Common myeloid progenitor, CD34-positive (primary cell): ENCODE measurements at regions not wholly inside any gene's neighbourhood (a gene's known extent, or its start where the extent isn't known, plus 50 kb on each side); places are given as distances from the start of the nearest gene placed in this dataset.

Experiments used
- CTCF ChIA-PET: fragments of 350-600 bp; sonication (Branson Sonifier 250); formaldehyde crosslinking; loops from one replicate; lab custom pipeline; 2021; ENCODE audit warnings: antibody characterized with exemption; lab: Charles Lee
- POLR2A ChIA-PET: fragments of 350-600 bp; sonication (Branson Sonifier 250); formaldehyde crosslinking; loops from one replicate; lab custom pipeline; 2021; ENCODE audit warnings: antibody characterized with exemption; lab: Charles Lee
- DNase-seq, 3 donors: peaks; one replicate each; pipeline versions ENCODE4 v3.0.0 to v3.0.0-alpha.2; 2013
- H3K27ac ChIP-seq, 2 experiments: 1 replicate in 1 of 2; 2 replicates in 1 of 2; pipeline ENCODE4 v1.7.0; 2013; ENCODE audit warnings: inconsistent platforms in 2 of 2, low read length in 2 of 2, mild to moderate bottlenecking in 2 of 2, low read depth in 1 of 2, moderate library complexity in 1 of 2; ENCODE audit not compliant: severe bottlenecking in 2 of 2, insufficient read depth in 1 of 2, poor library complexity in 1 of 2
- H3K27me3 ChIP-seq, 5 experiments: replicated peaks in 2 of 5; 1 replicate in 3 of 5; 2 replicates in 2 of 5; pipeline versions ENCODE4 v1.6.1 to v1.7.0; 2013; ENCODE audit warnings: low read length in 4 of 5, mild to moderate bottlenecking in 2 of 5, moderate library complexity in 2 of 5, inconsistent platforms in 1 of 5; ENCODE audit not compliant: insufficient read depth in 5 of 5, control insufficient read depth in 4 of 5
- H3K36me3 ChIP-seq, 4 experiments: 1 replicate in 2 of 4; 2 replicates in 2 of 4; pipeline versions ENCODE4 v1.6.1 to v1.7.0; 2013; ENCODE audit warnings: low read length in 3 of 4, control low read depth in 1 of 4, mild to moderate bottlenecking in 1 of 4; ENCODE audit not compliant: control insufficient read depth in 4 of 4, insufficient read depth in 4 of 4
- H3K4me1 ChIP-seq, 4 experiments: 1 replicate in 3 of 4; 2 replicates in 1 of 4; pipeline versions ENCODE4 v1.6.1 to v1.7.1; 2013; ENCODE audit warnings: low read length in 3 of 4, mild to moderate bottlenecking in 3 of 4, control low read depth in 1 of 4, inconsistent platforms in 1 of 4, moderate library complexity in 1 of 4; ENCODE audit not compliant: control insufficient read depth in 4 of 4, insufficient read depth in 4 of 4; ENCODE audit errors: control extremely low read depth in 1 of 4
- H3K4me3 ChIP-seq, 7 experiments: 1 replicate in 4 of 7; 2 replicates in 3 of 7; pipeline versions ENCODE4 v1.5.1 to v1.7.0; 2013; ENCODE audit warnings: mild to moderate bottlenecking in 7 of 7, low read length in 6 of 7, moderate library complexity in 6 of 7, inconsistent platforms in 2 of 7, low read depth in 2 of 7, control low read depth in 1 of 7; ENCODE audit not compliant: insufficient read depth in 4 of 7, control insufficient read depth in 1 of 7; ENCODE audit errors: extremely low read depth in 1 of 7
- H3K9me3 ChIP-seq, 5 experiments: 1 replicate in 4 of 5; 2 replicates in 1 of 5; pipeline versions ENCODE4 v1.6.1 to v1.7.1; 2013; ENCODE audit warnings: low read length in 4 of 5, mild to moderate bottlenecking in 2 of 5, inconsistent platforms in 1 of 5, low read depth in 1 of 5, moderate library complexity in 1 of 5; ENCODE audit not compliant: control insufficient read depth in 4 of 5, insufficient read depth in 2 of 5; ENCODE audit errors: control extremely low read depth in 1 of 5
- WGBS: methylation state at CpG from one replicate; pipeline ENCODE4 v1.1.5; 2013; ENCODE audit not compliant: insufficient coverage; 5-methylcytosine and 5-hydroxymethylcytosine counted together

- Histone ChIP-seq H3K4me1 (no peaks in the 10 kb centered on the region), H3K9me3 (no peaks in the 10 kb centered on the region), H3K36me3 (no peaks in the 10 kb centered on the region), H3K27ac (no peak overlapping the region), H3K27me3 (peaks cover 0 to 2% (median 0%) of the 10 kb centered on the region in 5 experiments), H3K4me3 (no peak overlapping the region)
- ChIA-PET CTCF (no interaction called here), POLR2A (no interaction called here)
- WGBS, result no CpG with 5 or more reads among the region's 3 CpGs
- no peak for DNase-seq
These were observed 168.3 kb downstream of the PAH start for GRCh38 chr12:102748704-102749103.

- CTCF ChIA-PET, result interaction anchor here (1.2 kb wide), 1 partner anchor 807 kb away, joined by 3 read pairs; no protein-coding TSS in a partner anchor
- Histone ChIP-seq H3K4me3 (no peak overlapping the region), H3K4me1 (no peaks in the 10 kb centered on the region), H3K27ac (no peak overlapping the region), H3K27me3 (peaks cover 0 to 2% (median 0%) of the 10 kb centered on the region in 5 experiments), H3K36me3 (no peaks in the 10 kb centered on the region), H3K9me3 (no peaks in the 10 kb centered on the region)
- 93% methylated on average over 3 of the region's 4 CpGs for WGBS
- POLR2A ChIA-PET, result no interaction called here
- no peak for DNase-seq
These were observed 170.1 kb downstream of the PAH start for GRCh38 chr12:102746963-102747362.

- Histone ChIP-seq H3K36me3 (no peaks in the 10 kb centered on the region), H3K27me3 (no peaks in the 10 kb centered on the region), H3K27ac (no peak overlapping the region), H3K4me1 (no peaks in the 10 kb centered on the region), H3K4me3 (no peak overlapping the region), H3K9me3 (no peaks in the 10 kb centered on the region)
- POLR2A ChIA-PET, result no interaction called here
- WGBS, result 97% methylated on average over 6 of the region's 8 CpGs
- no peak for DNase-seq
- CTCF ChIA-PET, result interaction anchor here (0.5 to 1.2 kb wide), 2 partner anchors 21 to 806 kb away, joined by 3 read pairs; no protein-coding TSS in a partner anchor
These were observed 171.0 kb downstream of the PAH start for GRCh38 chr12:102745971-102746600.

- no peaks in the 10 kb centered on the region for H3K4me1 ChIP-seq
- DNase-seq, result no peak
- POLR2A ChIA-PET, result interaction anchor here (0.6 kb wide), 1 partner anchor 34 kb away, joined by 4 read pairs; no protein-coding TSS in a partner anchor
- no peak overlapping the region for H3K4me3 ChIP-seq
- no peaks in the 10 kb centered on the region for H3K27me3 ChIP-seq
- no CpG with 5 or more reads among the region's 3 CpGs for WGBS
- H3K27ac ChIP-seq, result no peak overlapping the region
- H3K9me3 ChIP-seq, result no peaks in the 10 kb centered on the region
- CTCF ChIA-PET, result interaction anchor here (0.6 to 3.0 kb wide), 7 partner anchors 11 to 944 kb away, joined by 3 to 21 read pairs (median 4); no protein-coding TSS in a partner anchor
- no peaks in the 10 kb centered on the region for H3K36me3 ChIP-seq
These were observed 175.8 kb downstream of the PAH start for GRCh38 chr12:102741196-102741595.

- Histone ChIP-seq H3K9me3 (no peaks in the 10 kb centered on the region), H3K4me3 (no peak overlapping the region), H3K27me3 (no peaks in the 10 kb centered on the region), H3K27ac (no peak overlapping the region), H3K4me1 (peaks cover 0 to under 1% (median 0%) of the 10 kb centered on the region in 4 experiments), H3K36me3 (no peaks in the 10 kb centered on the region)
- CTCF ChIA-PET, result interaction anchor here (0.6 to 3.0 kb wide), 11 partner anchors 10 to 967 kb away, joined by 3 to 21 read pairs (median 4); no protein-coding TSS in a partner anchor
- 44% methylated on average over 2 of the region's 3 CpGs for WGBS
- peak; percentile 16 to 36 (median 33) for DNase-seq
- POLR2A ChIA-PET, result interaction anchor here (0.6 kb wide), 1 partner anchor 33 kb away, joined by 4 read pairs; no protein-coding TSS in a partner anchor
These were observed 176.7 kb downstream of the PAH start for GRCh38 chr12:102740141-102740955.

- H3K27me3 ChIP-seq, result no peaks in the 10 kb centered on the region
- no peak overlapping the region for H3K27ac ChIP-seq
- CTCF ChIA-PET, result no interaction called here
- H3K36me3 ChIP-seq, result no peaks in the 10 kb centered on the region
- no peak overlapping the region for H3K4me3 ChIP-seq
- DNase-seq, result no peak
- POLR2A ChIA-PET, result no interaction called here
- peaks cover 0 to 2% (median 0%) of the 10 kb centered on the region in 4 experiments for H3K4me1 ChIP-seq
- no CpG with 5 or more reads among the region's 1 CpG for WGBS
- no peaks in the 10 kb centered on the region for H3K9me3 ChIP-seq
These were observed 180.7 kb downstream of the PAH start for GRCh38 chr12:102736328-102736727.
